Body of pancreas (tissue), 4 donors: ENCODE measurements at regions not wholly inside any gene's neighbourhood (a gene's known extent, or its start where the extent isn't known, plus 50 kb on each side); places are given as distances from the start of the nearest gene placed in this dataset.

Experiments
- ATAC-seq: fragments of 150-250 bp; one replicate; pipeline ENCODE4 v1.9.1; 2016
- DNase-seq, 4 donors: peaks; one replicate each; pipeline ENCODE4 v3.0.0-alpha.2; 2019
- H3K27ac ChIP-seq, 4 donors: fragments of 200-600 bp; sonication (generic); 1 replicate in 3 of 4; 2 replicates in 1 of 4; pipeline versions ENCODE4 v1.5.1 to v1.6.1; 2016 to 2019; ENCODE audit warnings: mild to moderate bottlenecking in 1 of 4, mixed read lengths in 1 of 4, moderate library complexity in 1 of 4
- H3K27me3 ChIP-seq, 2 donors: fragments of 200-600 bp; sonication (generic); one replicate each; pipeline ENCODE4 v1.6.0; 2016; ENCODE audit warnings: mild to moderate bottlenecking in 1 of 2
- H3K36me3 ChIP-seq, 2 donors: fragments of 200-600 bp; sonication (generic); replicated peaks in 1 of 2; 2 replicates each; pipeline ENCODE4 v1.5.1; 2016; ENCODE audit warnings: low read depth in 2 of 2; ENCODE audit not compliant: insufficient read depth in 1 of 2
- H3K4me1 ChIP-seq: fragments of 200-600 bp; sonication (generic); one replicate; pipeline ENCODE4 v1.6.0; 2016
- H3K4me3 ChIP-seq, 2 donors: fragments of 200-600 bp; sonication (generic); 1 replicate in 1 of 2; 2 replicates in 1 of 2; pipeline ENCODE4 v1.5.1; 2016 to 2019
- H3K9me3 ChIP-seq, 3 donors: fragments of 200-600 bp; sonication (generic); 1 replicate in 2 of 3; 2 replicates in 1 of 3; pipeline ENCODE4 v1.5.1; 2016
- CTCF ChIP-seq, 7 experiments: fragments of 450-650 bp in 4 of 7; fragments of 200-600 bp in 3 of 7; sonication (generic) in 3 of 7; IDR thresholded peaks; one replicate each; pipeline ENCODE4 v1.5.1; 2016 to 2019; ENCODE audit warnings: antibody characterized with exemption in 7 of 7
- POLR2A ChIP-seq, 3 donors: fragments of 450-650 bp; IDR thresholded peaks; one replicate each; pipeline ENCODE4 v1.6.1; 2016; ENCODE audit warnings: antibody characterized with exemption in 3 of 3, mild to moderate bottlenecking in 2 of 3
- WGBS, 2 donors: methylation state at CpG; one replicate each; pipeline ENCODE4 v1.1.5; 2017; 5-methylcytosine and 5-hydroxymethylcytosine counted together
- intact Hi-C: fragments of 100-400 bp; cut with DNase I; formaldehyde crosslinking; loops from one replicate; pipeline ENCODE4 v1.15.1; 2023

GRCh38 chr12:113659416-113659815, 187.7 kb upstream of the LHX5 start:
- Histone ChIP-seq H3K4me1 (no peaks in the 10 kb centered on the region), H3K27me3 (no peaks in the 10 kb centered on the region), H3K36me3 (no peaks in the 10 kb centered on the region), H3K27ac (no peak overlapping the region), H3K9me3 (peaks cover 0 to 16% (median 0%) of the 10 kb centered on the region in 3 donors), H3K4me3 (no peak overlapping the region)
- intact Hi-C loops, result no loop called here
- TF ChIP-seq CTCF (IDR thresholded peaks at IDR 0.05) (no peak), POLR2A (IDR thresholded peaks at IDR 0.05) (no peak)
- DNase-seq (no peak), ATAC-seq (no peak)
- 48 to 64% methylated on average over 5 of the region's 5 CpGs for WGBS, 2 donors

- intact Hi-C loops, result no loop called here
- WGBS, 2 donors, result 61 to 62% methylated on average over 6 of the region's 6 CpGs
- DNase-seq (no peak), ATAC-seq (no peak)
- peaks cover 0 to 16% (median 0%) of the 10 kb centered on the region in 3 donors for H3K9me3 ChIP-seq
- TF ChIP-seq CTCF (IDR thresholded peaks at IDR 0.05), result no peak
- no peak for TF ChIP-seq POLR2A (IDR thresholded peaks at IDR 0.05)
- no peaks in the 10 kb centered on the region for H3K36me3 ChIP-seq
- no peaks in the 10 kb centered on the region for H3K4me1 ChIP-seq
- no peaks in the 10 kb centered on the region for H3K27me3 ChIP-seq
- no peak overlapping the region for H3K4me3 ChIP-seq
- H3K27ac ChIP-seq, result no peak overlapping the region
Measured at GRCh38 chr12:113659015-113659414, 187.3 kb upstream of the LHX5 start.

- no peaks in the 10 kb centered on the region for H3K27me3 ChIP-seq
- no peak overlapping the region for H3K27ac ChIP-seq
- no peaks in the 10 kb centered on the region for H3K4me1 ChIP-seq
- H3K36me3 ChIP-seq, result no peaks in the 10 kb centered on the region
- intact Hi-C loops, result no loop called here
- H3K9me3 ChIP-seq, result peaks cover 0 to 16% (median 0%) of the 10 kb centered on the region in 3 donors
- no peak for DNase-seq
- ATAC-seq, result no peak
- WGBS, 2 donors, result 26 to 40% methylated on average over 1 of the region's 1 CpG
- no peak for TF ChIP-seq CTCF (IDR thresholded peaks at IDR 0.05)
- TF ChIP-seq POLR2A (IDR thresholded peaks at IDR 0.05), result no peak
- H3K4me3 ChIP-seq, result no peak overlapping the region
Measured at GRCh38 chr12:113658006-113658655, 186.5 kb upstream of the LHX5 start.

- H3K36me3 ChIP-seq, result no peaks in the 10 kb centered on the region
- H3K27ac ChIP-seq, result no peak overlapping the region
- intact Hi-C loops, result no loop called here
- H3K4me1 ChIP-seq, result no peaks in the 10 kb centered on the region
- ATAC-seq (no peak), DNase-seq (no peak)
- no peak for TF ChIP-seq POLR2A (IDR thresholded peaks at IDR 0.05)
- no peak for TF ChIP-seq CTCF (IDR thresholded peaks at IDR 0.05)
- H3K27me3 ChIP-seq, result no peaks in the 10 kb centered on the region
- 58 to 77% methylated on average over 4 of the region's 4 CpGs for WGBS, 2 donors
- H3K9me3 ChIP-seq, result peaks cover 0 to 16% (median 0%) of the 10 kb centered on the region in 3 donors
- H3K4me3 ChIP-seq, result no peak overlapping the region
Measured at GRCh38 chr12:113655919-113656318, 184.2 kb upstream of the LHX5 start.

- Histone ChIP-seq H3K27me3 (no peaks in the 10 kb centered on the region), H3K4me3 (no peak overlapping the region), H3K9me3 (peaks cover 0 to 16% (median 0%) of the 10 kb centered on the region in 3 donors), H3K27ac (no peak overlapping the region), H3K36me3 (no peaks in the 10 kb centered on the region), H3K4me1 (no peaks in the 10 kb centered on the region)
- TF ChIP-seq POLR2A (IDR thresholded peaks at IDR 0.05), result no peak
- TF ChIP-seq CTCF (IDR thresholded peaks at IDR 0.05), result no peak
- intact Hi-C loops, result no loop called here
- ATAC-seq (no peak), DNase-seq (no peak)
- 61 to 74% methylated on average over 3 of the region's 3 CpGs for WGBS, 2 donors
Measured at GRCh38 chr12:113655479-113655878, 183.8 kb upstream of the LHX5 start.
